ENCODE measurements at regions not wholly inside any gene's neighbourhood (a gene's known extent, or its start where the extent isn't known, plus 50 kb on each side); places are given as distances from the start of the nearest gene placed in this dataset.

DNA sequence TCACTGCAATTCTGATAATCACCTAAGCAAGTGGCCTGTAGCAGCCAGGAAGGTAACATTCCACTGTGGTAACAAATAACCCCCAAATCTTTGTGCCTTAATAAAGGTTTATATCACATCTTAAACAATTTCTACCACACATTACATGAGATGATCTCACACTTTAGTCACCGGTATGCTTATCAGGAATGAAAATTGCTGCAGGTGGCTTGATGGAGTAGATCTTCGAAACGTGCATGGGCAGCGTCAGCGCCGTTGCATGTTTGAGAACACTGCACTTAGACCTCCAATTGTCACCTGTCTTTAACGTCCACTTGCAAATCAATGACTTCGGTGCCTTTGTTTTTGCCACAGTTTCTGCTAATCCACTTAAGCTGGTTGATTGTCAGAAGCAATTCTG, 477.4 kb downstream of the VRK1 start:
- TF ChIP-seq POLR2AphosphoS5 (IDR thresholded peaks at IDR 0.05) = no peak
- TF ChIP-seq, protein P1, sequence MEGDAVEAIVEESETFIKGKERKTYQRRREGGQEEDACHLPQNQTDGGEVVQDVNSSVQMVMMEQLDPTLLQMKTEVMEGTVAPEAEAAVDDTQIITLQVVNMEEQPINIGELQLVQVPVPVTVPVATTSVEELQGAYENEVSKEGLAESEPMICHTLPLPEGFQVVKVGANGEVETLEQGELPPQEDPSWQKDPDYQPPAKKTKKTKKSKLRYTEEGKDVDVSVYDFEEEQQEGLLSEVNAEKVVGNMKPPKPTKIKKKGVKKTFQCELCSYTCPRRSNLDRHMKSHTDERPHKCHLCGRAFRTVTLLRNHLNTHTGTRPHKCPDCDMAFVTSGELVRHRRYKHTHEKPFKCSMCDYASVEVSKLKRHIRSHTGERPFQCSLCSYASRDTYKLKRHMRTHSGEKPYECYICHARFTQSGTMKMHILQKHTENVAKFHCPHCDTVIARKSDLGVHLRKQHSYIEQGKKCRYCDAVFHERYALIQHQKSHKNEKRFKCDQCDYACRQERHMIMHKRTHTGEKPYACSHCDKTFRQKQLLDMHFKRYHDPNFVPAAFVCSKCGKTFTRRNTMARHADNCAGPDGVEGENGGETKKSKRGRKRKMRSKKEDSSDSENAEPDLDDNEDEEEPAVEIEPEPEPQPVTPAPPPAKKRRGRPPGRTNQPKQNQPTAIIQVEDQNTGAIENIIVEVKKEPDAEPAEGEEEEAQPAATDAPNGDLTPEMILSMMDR (IDR thresholded peaks at IDR 0.05) = no peak

Data from suprapubic skin (tissue), 3 donors.